ENCODE measurements at regions not wholly inside any gene's neighbourhood (a gene's known extent, or its start where the extent isn't known, plus 50 kb on each side); places are given as distances from the start of the nearest gene placed in this dataset.
A peak's percentile ranks its signal among the peaks of the same experiment; 100 is the strongest.

GRCh38 chr2:199586646-199587045 lies 128.9 kb upstream of the SATB2 start:
- no peaks in the 10 kb centered on the region for H3K27me3 ChIP-seq (ENCODE audit: control insufficient read depth, insufficient read depth, low read length)
- H3K9ac ChIP-seq, result no peak overlapping the region
- H3K4me1 ChIP-seq, result no peaks in the 10 kb centered on the region
- TF ChIP-seq CTCF (IDR thresholded peaks at IDR 0.05), result no peak
- H3K4me2 ChIP-seq (ENCODE audit: low read length), result no peak overlapping the region
- H3K79me2 ChIP-seq, result no peaks in the 10 kb centered on the region
- H3K9me3 ChIP-seq (ENCODE audit: control insufficient read depth, low read length), result no peaks in the 10 kb centered on the region
- H3K27ac ChIP-seq, result no peak overlapping the region
- no peaks in the 10 kb centered on the region for H3K36me3 ChIP-seq (ENCODE audit: control insufficient read depth, insufficient read depth, low read length)
- no peak overlapping the region for H2AFZ ChIP-seq
- H3K4me3 ChIP-seq (ENCODE audit: low read depth, low read length), result no peak overlapping the region

- Histone ChIP-seq H3K79me2 (no peaks in the 10 kb centered on the region), H3K27ac (no peak overlapping the region), H3K4me1 (no peaks in the 10 kb centered on the region), H2AFZ (no peak overlapping the region), H3K9me3 (ENCODE audit: control insufficient read depth, low read length) (no peaks in the 10 kb centered on the region), H3K4me3 (ENCODE audit: low read depth, low read length) (no peak overlapping the region), H3K27me3 (ENCODE audit: control insufficient read depth, insufficient read depth, low read length) (no peaks in the 10 kb centered on the region), H3K4me2 (ENCODE audit: low read length) (no peak overlapping the region), H3K36me3 (ENCODE audit: control insufficient read depth, insufficient read depth, low read length) (no peaks in the 10 kb centered on the region), H3K9ac (no peak overlapping the region)
- no peak for TF ChIP-seq CTCF (IDR thresholded peaks at IDR 0.05)
Observed at GRCh38 chr2:199583676-199584075, 125.9 kb upstream of the SATB2 start.

GRCh38 chr2:199581935-199582360 lies 124.2 kb upstream of the SATB2 start:
- Histone ChIP-seq H3K27me3 (ENCODE audit: control insufficient read depth, insufficient read depth, low read length) (no peaks in the 10 kb centered on the region), H3K9ac (no peak overlapping the region), H3K9me3 (ENCODE audit: control insufficient read depth, low read length) (no peaks in the 10 kb centered on the region), H3K4me1 (no peaks in the 10 kb centered on the region), H3K79me2 (no peaks in the 10 kb centered on the region), H3K4me3 (ENCODE audit: low read depth, low read length) (no peak overlapping the region), H3K27ac (no peak overlapping the region), H3K36me3 (ENCODE audit: control insufficient read depth, insufficient read depth, low read length) (no peaks in the 10 kb centered on the region), H3K4me2 (ENCODE audit: low read length) (no peak overlapping the region), H2AFZ (peak overlapping the region; percentile 7)
- TF ChIP-seq CTCF (IDR thresholded peaks at IDR 0.05), result no peak

GRCh38 chr2:199581408-199581807 lies 123.7 kb upstream of the SATB2 start:
- Histone ChIP-seq H3K4me1 (no peaks in the 10 kb centered on the region), H3K4me3 (ENCODE audit: low read depth, low read length) (no peak overlapping the region), H3K4me2 (ENCODE audit: low read length) (no peak overlapping the region), H3K27me3 (ENCODE audit: control insufficient read depth, insufficient read depth, low read length) (no peaks in the 10 kb centered on the region), H3K79me2 (no peaks in the 10 kb centered on the region), H3K27ac (no peak overlapping the region), H2AFZ (no peak overlapping the region), H3K36me3 (ENCODE audit: control insufficient read depth, insufficient read depth, low read length) (no peaks in the 10 kb centered on the region), H3K9me3 (ENCODE audit: control insufficient read depth, low read length) (no peaks in the 10 kb centered on the region), H3K9ac (no peak overlapping the region)
- TF ChIP-seq CTCF (IDR thresholded peaks at IDR 0.05), result no peak

- no peaks in the 10 kb centered on the region for H3K27me3 ChIP-seq (ENCODE audit: control insufficient read depth, insufficient read depth, low read length)
- H3K4me3 ChIP-seq (ENCODE audit: low read depth, low read length), result no peak overlapping the region
- H3K27ac ChIP-seq, result no peak overlapping the region
- no peak for TF ChIP-seq CTCF (IDR thresholded peaks at IDR 0.05)
- no peaks in the 10 kb centered on the region for H3K36me3 ChIP-seq (ENCODE audit: control insufficient read depth, insufficient read depth, low read length)
- no peaks in the 10 kb centered on the region for H3K79me2 ChIP-seq
- H3K9ac ChIP-seq, result no peak overlapping the region
- H3K9me3 ChIP-seq (ENCODE audit: control insufficient read depth, low read length), result no peaks in the 10 kb centered on the region
- H3K4me2 ChIP-seq (ENCODE audit: low read length), result no peak overlapping the region
- no peak overlapping the region for H2AFZ ChIP-seq
- no peaks in the 10 kb centered on the region for H3K4me1 ChIP-seq
Observed at GRCh38 chr2:199575416-199575815, 117.7 kb upstream of the SATB2 start.

All from parathyroid adenoma (tissue), 2 donors.